Kidney (tissue), 13 donors: ENCODE measurements at regions not wholly inside any gene's neighbourhood (a gene's known extent, or its start where the extent isn't known, plus 50 kb on each side); places are given as distances from the start of the nearest gene placed in this dataset.

Source experiments
- DNase-seq, 5 donors: peaks; one replicate each; pipeline ENCODE4 v3.0.0-alpha.2; 2013 to 2020
- FAIRE-seq: peaks from 2 replicates; lab custom pipeline; 2012; peaks lifted over from hg19 to GRCh38; lab: Jason Lieb, UNC
- H3K27ac ChIP-seq, 2 donors: one replicate each; pipeline ENCODE4 v1.7.0; 2013; ENCODE audit warnings: low read depth in 2 of 2, low read length in 2 of 2, inconsistent platforms in 1 of 2
- H3K27me3 ChIP-seq: one replicate; pipeline ENCODE4 v1.7.1; 2013; ENCODE audit warnings: low read length, inconsistent platforms; ENCODE audit not compliant: control insufficient read depth, insufficient read depth
- H3K36me3 ChIP-seq, 3 donors: one replicate each; pipeline versions ENCODE4 v1.7.0 to v1.7.1; 2013; ENCODE audit warnings: low read length in 3 of 3, control low read depth in 1 of 3, inconsistent platforms in 1 of 3; ENCODE audit not compliant: insufficient read depth in 3 of 3, control insufficient read depth in 2 of 3
- H3K4me1 ChIP-seq, 3 donors: one replicate each; pipeline versions ENCODE4 v1.7.0 to v1.7.1; 2013; ENCODE audit warnings: low read length in 3 of 3, inconsistent platforms in 1 of 3, low read depth in 1 of 3; ENCODE audit not compliant: control insufficient read depth in 2 of 3, insufficient read depth in 2 of 3
- H3K4me3 ChIP-seq, 3 donors: one replicate each; pipeline versions ENCODE4 v1.7.0 to v1.8.1; 2013; ENCODE audit warnings: low read length in 3 of 3, control low read depth in 1 of 3, inconsistent platforms in 1 of 3
- H3K9ac ChIP-seq, 3 donors: one replicate each; pipeline versions ENCODE4 v1.7.0 to v1.7.1; 2013; ENCODE audit warnings: low read length in 3 of 3, control low read depth in 1 of 3, inconsistent platforms in 1 of 3
- H3K9me3 ChIP-seq, 3 donors: one replicate each; pipeline versions ENCODE4 v1.7.0 to v1.7.1; 2013; ENCODE audit warnings: low read length in 3 of 3, control low read depth in 1 of 3, inconsistent platforms in 1 of 3; ENCODE audit not compliant: control insufficient read depth in 2 of 3, insufficient read depth in 1 of 3
- CTCF ChIP-seq: IDR thresholded peaks from 3 replicates; pipeline ENCODE4 v1.5.1; 2012; ENCODE audit warnings: mild to moderate bottlenecking, moderate library complexity, borderline replicate concordance; ENCODE audit not compliant: insufficient read depth; ENCODE audit errors: extremely low read depth
- intact Hi-C: fragments of 100-400 bp; cut with DNase I; formaldehyde crosslinking; loops from one replicate; pipeline ENCODE4 v1.11.1; 2022
- donor health status: control.
- donor health status: control.
- donor health status: control.
- donor health status: control.
- donor health status: control.
- donor health status: DM: yes; HTN: yes; CAD: no.
- donor health status: Normal renal cell carcinoma (clear cell type).

- H3K9me3 ChIP-seq = no peaks in the 10 kb centered on the region
- H3K27me3 ChIP-seq = no peaks in the 10 kb centered on the region
- H3K4me3 ChIP-seq = no peak overlapping the region
- TF ChIP-seq CTCF = no peak
- H3K4me1 ChIP-seq = no peaks in the 10 kb centered on the region
- H3K27ac ChIP-seq = no peak overlapping the region
- FAIRE-seq = no peak
- intact Hi-C loops = no loop called here
- H3K9ac ChIP-seq = no peak overlapping the region
- H3K36me3 ChIP-seq = no peaks in the 10 kb centered on the region
- no peak for DNase-seq
Observed at GRCh38 chr12:18818579-18819268, 80.8 kb downstream of the CAPZA3 start.

GRCh38 chr12:18819484-18819883 lies 81.6 kb downstream of the CAPZA3 start:
- intact Hi-C loops = no loop called here
- FAIRE-seq = no peak
- TF ChIP-seq CTCF = no peak

GRCh38 chr12:18823461-18823860 lies 85.5 kb downstream of the CAPZA3 start:
- Histone ChIP-seq H3K27me3 (no peaks in the 10 kb centered on the region), H3K4me1 (no peaks in the 10 kb centered on the region), H3K9ac (no peak overlapping the region), H3K36me3 (no peaks in the 10 kb centered on the region), H3K4me3 (no peak overlapping the region), H3K9me3 (peaks cover 0 to under 1% (median 0%) of the 10 kb centered on the region in 3 donors), H3K27ac (no peak overlapping the region)
- FAIRE-seq = no peak
- intact Hi-C loops = no loop called here
- no peak for DNase-seq
- TF ChIP-seq CTCF = no peak

More at GRCh38 chr12:18819484-18819883, 81.6 kb downstream of the CAPZA3 start:
- Histone ChIP-seq H3K9me3 (no peaks in the 10 kb centered on the region), H3K36me3 (no peaks in the 10 kb centered on the region), H3K4me3 (no peak overlapping the region), H3K9ac (no peak overlapping the region), H3K4me1 (no peaks in the 10 kb centered on the region), H3K27me3 (no peaks in the 10 kb centered on the region), H3K27ac (no peak overlapping the region)
- DNase-seq = no peak
